Astrocyte (in vitro differentiated cells and primary cell): ENCODE measurements at regions not wholly inside any gene's neighbourhood (a gene's known extent, or its start where the extent isn't known, plus 50 kb on each side); places are given as distances from the start of the nearest gene placed in this dataset.

Experiments
- DNase-seq: peaks from one replicate; pipeline ENCODE4 v3.0.0-alpha.2; 2010; ENCODE audit warnings: low read depth
- FAIRE-seq: peaks from 2 replicates; lab custom pipeline; 2011; peaks lifted over from hg19 to GRCh38; lab: Jason Lieb, UNC
- H2AFZ ChIP-seq: 2 replicates; pipeline ENCODE4 v1.6.0; 2012; ENCODE audit warnings: low read depth, low read length, inconsistent platforms
- H3K27ac ChIP-seq: 2 replicates; pipeline ENCODE4 v1.5.1; 2011; ENCODE audit warnings: low read depth, low read length, inconsistent platforms
- H3K27me3 ChIP-seq: 2 replicates; pipeline ENCODE4 v1.6.0; 2011; ENCODE audit warnings: low read length, inconsistent platforms; ENCODE audit not compliant: insufficient read depth
- H3K36me3 ChIP-seq: 2 replicates; pipeline ENCODE4 v1.5.1; 2011; ENCODE audit warnings: low read length, inconsistent platforms; ENCODE audit not compliant: insufficient read depth
- H3K4me1 ChIP-seq: 2 replicates; pipeline ENCODE4 v1.5.1; 2011; ENCODE audit warnings: low read length, inconsistent platforms; ENCODE audit not compliant: insufficient read depth
- H3K4me2 ChIP-seq: 2 replicates; pipeline ENCODE4 v1.6.0; 2012; ENCODE audit warnings: low read length, inconsistent platforms
- H3K4me3 ChIP-seq: 2 replicates; pipeline ENCODE4 v1.5.1; 2011; ENCODE audit warnings: low read depth, mild to moderate bottlenecking, low read length, inconsistent platforms; ENCODE audit not compliant: insufficient read depth
- H3K79me2 ChIP-seq: 2 replicates; pipeline ENCODE4 v1.6.0; 2012; ENCODE audit warnings: mild to moderate bottlenecking, low read length, inconsistent platforms; ENCODE audit not compliant: insufficient read depth
- H3K9ac ChIP-seq: 2 replicates; pipeline ENCODE4 v1.6.0; 2012; ENCODE audit warnings: mild to moderate bottlenecking, low read length, inconsistent platforms
- H3K9me3 ChIP-seq: 2 replicates; pipeline ENCODE4 v1.5.1; 2012; ENCODE audit warnings: low read depth, mild to moderate bottlenecking, low read length, inconsistent platforms; ENCODE audit not compliant: insufficient read depth
- H4K20me1 ChIP-seq: 2 replicates; pipeline ENCODE4 v1.6.0; 2012; ENCODE audit warnings: low read length, inconsistent platforms; ENCODE audit not compliant: insufficient read depth
- H3K27ac Mint-ChIP-seq: one replicate; pipeline ENCODE4 v1.8.0; 2021; ENCODE audit warnings: mild to moderate bottlenecking, mixed read lengths; ENCODE audit not compliant: unreplicated experiment
- H3K27me3 Mint-ChIP-seq: one replicate; pipeline ENCODE4 v1.8.0; 2021; ENCODE audit warnings: low read depth, mixed read lengths; ENCODE audit not compliant: unreplicated experiment
- H3K36me3 Mint-ChIP-seq: one replicate; pipeline ENCODE4 v1.8.0; 2021; ENCODE audit warnings: low read depth, mixed read lengths; ENCODE audit not compliant: unreplicated experiment
- H3K4me1 Mint-ChIP-seq: one replicate; pipeline ENCODE4 v1.8.0; 2021; ENCODE audit warnings: low read depth, mixed read lengths; ENCODE audit not compliant: unreplicated experiment
- H3K4me3 Mint-ChIP-seq: one replicate; pipeline ENCODE4 v1.8.0; 2021; ENCODE audit warnings: mild to moderate bottlenecking, moderate library complexity, mixed read lengths; ENCODE audit not compliant: unreplicated experiment
- H3K9me3 Mint-ChIP-seq: one replicate; pipeline ENCODE4 v1.8.0; 2021; ENCODE audit warnings: mild to moderate bottlenecking, mixed read lengths; ENCODE audit not compliant: unreplicated experiment
- EZH2 ChIP-seq: IDR thresholded peaks from 2 replicates; pipeline ENCODE4 v1.6.1; 2012; ENCODE audit warnings: mild to moderate bottlenecking, low read length, inconsistent platforms; ENCODE audit not compliant: insufficient read depth
- TF ChIP-seq, protein P1 (sequence below): IDR thresholded peaks from 2 replicates; pipeline ENCODE4 v1.5.1; 2011; ENCODE audit warnings: low read depth, mild to moderate bottlenecking, inconsistent platforms, low read length, moderate library complexity; ENCODE audit not compliant: insufficient read depth

DNA sequence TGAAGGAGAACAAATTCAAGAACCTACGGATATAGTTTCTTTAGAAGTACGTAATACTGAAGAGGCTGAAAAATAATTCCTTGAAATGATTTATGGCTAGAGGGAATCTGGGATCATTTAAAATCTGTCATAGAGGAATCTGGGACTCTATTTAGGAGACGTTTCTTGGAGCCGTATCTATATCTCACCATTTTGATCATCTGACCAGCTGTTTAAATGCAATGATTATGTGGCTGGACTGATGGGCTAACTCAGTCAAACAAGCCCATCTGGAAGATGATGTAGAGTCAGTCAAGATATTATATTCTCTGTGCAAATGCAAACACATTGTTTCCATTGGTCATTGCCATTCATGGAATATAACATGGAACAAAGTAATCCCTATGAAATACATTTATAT, 467.7 kb upstream of the ZFHX3 start:
- H3K4me2 ChIP-seq = no peak overlapping the region
- no peaks in the 10 kb centered on the region for H3K9me3 ChIP-seq
- H3K27me3 Mint-ChIP-seq = no peaks in the 10 kb centered on the region
- H4K20me1 ChIP-seq = no peaks in the 10 kb centered on the region
- no peak overlapping the region for H3K27ac ChIP-seq
- H3K4me1 ChIP-seq = no peaks in the 10 kb centered on the region
- no peak overlapping the region for H3K27ac Mint-ChIP-seq
- no peak overlapping the region for H2AFZ ChIP-seq
- no peak overlapping the region for H3K4me3 Mint-ChIP-seq
- H3K79me2 ChIP-seq = no peaks in the 10 kb centered on the region
- no peaks in the 10 kb centered on the region for H3K27me3 ChIP-seq
- H3K4me3 ChIP-seq = no peak overlapping the region
- FAIRE-seq = no peak
- H3K36me3 Mint-ChIP-seq = no peaks in the 10 kb centered on the region
- peaks cover 2% of the 10 kb centered on the region for H3K9me3 Mint-ChIP-seq
- no peaks in the 10 kb centered on the region for H3K4me1 Mint-ChIP-seq
- no peak overlapping the region for H3K9ac ChIP-seq
- H3K36me3 ChIP-seq = no peaks in the 10 kb centered on the region
- no peak for DNase-seq
- TF ChIP-seq, protein P1, sequence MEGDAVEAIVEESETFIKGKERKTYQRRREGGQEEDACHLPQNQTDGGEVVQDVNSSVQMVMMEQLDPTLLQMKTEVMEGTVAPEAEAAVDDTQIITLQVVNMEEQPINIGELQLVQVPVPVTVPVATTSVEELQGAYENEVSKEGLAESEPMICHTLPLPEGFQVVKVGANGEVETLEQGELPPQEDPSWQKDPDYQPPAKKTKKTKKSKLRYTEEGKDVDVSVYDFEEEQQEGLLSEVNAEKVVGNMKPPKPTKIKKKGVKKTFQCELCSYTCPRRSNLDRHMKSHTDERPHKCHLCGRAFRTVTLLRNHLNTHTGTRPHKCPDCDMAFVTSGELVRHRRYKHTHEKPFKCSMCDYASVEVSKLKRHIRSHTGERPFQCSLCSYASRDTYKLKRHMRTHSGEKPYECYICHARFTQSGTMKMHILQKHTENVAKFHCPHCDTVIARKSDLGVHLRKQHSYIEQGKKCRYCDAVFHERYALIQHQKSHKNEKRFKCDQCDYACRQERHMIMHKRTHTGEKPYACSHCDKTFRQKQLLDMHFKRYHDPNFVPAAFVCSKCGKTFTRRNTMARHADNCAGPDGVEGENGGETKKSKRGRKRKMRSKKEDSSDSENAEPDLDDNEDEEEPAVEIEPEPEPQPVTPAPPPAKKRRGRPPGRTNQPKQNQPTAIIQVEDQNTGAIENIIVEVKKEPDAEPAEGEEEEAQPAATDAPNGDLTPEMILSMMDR = no peak
- TF ChIP-seq EZH2 = no peak

DNA sequence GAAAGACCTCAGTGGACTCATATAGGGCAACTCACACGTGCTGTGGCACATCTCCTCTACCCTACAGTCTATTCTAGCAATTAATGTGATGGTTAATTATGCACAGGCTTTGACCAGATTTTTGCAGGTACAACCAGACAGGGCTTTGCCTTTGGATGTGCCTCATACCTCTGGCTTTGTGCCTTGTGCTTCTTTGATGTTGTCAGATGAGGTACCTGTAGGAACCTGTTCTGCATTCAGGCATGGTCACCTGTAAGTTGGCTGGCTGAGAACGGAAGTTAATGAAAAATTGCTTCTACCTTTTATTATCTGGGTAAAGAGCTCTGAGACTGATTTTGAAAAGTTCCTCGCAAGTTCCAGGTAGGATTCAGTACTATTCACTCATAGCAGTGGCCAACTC, 462.9 kb upstream of the ZFHX3 start:
- H3K27ac ChIP-seq = no peak overlapping the region
- no peaks in the 10 kb centered on the region for H3K4me1 Mint-ChIP-seq
- H3K36me3 ChIP-seq = no peaks in the 10 kb centered on the region
- no peaks in the 10 kb centered on the region for H3K4me1 ChIP-seq
- H3K79me2 ChIP-seq = no peaks in the 10 kb centered on the region
- no peak overlapping the region for H3K4me3 ChIP-seq
- H3K4me3 Mint-ChIP-seq = no peak overlapping the region
- no peaks in the 10 kb centered on the region for H3K36me3 Mint-ChIP-seq
- H3K27me3 ChIP-seq = no peaks in the 10 kb centered on the region
- TF ChIP-seq, protein P1 = no peak
- DNase-seq = no peak
- H3K9ac ChIP-seq = no peak overlapping the region
- FAIRE-seq = no peak
- H3K9me3 ChIP-seq = no peaks in the 10 kb centered on the region
- no peaks in the 10 kb centered on the region for H4K20me1 ChIP-seq
- H3K4me2 ChIP-seq = no peak overlapping the region
- no peak overlapping the region for H3K27ac Mint-ChIP-seq
- H3K9me3 Mint-ChIP-seq = peaks cover 2% of the 10 kb centered on the region
- H3K27me3 Mint-ChIP-seq = no peaks in the 10 kb centered on the region
- H2AFZ ChIP-seq = no peak overlapping the region

DNA sequence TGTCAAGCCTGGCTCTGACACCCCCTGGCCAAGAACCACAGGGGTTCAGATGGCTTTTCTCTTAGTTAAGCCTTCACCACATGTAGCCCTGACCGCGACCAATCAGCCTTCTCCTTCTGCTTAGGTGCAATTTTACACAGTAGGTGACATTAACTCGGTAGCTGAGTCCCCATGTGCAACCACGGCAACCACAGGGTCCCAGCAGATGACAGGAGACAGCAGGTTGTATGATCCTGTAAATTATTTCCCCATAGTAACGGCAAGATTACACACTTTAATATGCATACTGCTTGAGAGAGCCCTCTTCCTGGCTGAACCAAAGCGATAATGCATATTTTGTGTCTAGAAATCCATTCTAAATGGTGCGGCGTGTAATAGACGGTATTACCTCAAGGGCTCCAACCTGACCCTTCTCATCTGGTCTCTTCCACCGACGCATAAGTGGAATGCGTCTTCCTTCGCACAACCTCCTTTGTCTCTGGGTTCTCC, 458.7 kb upstream of the ZFHX3 start:
- Histone ChIP-seq H3K4me3 (no peak overlapping the region), H3K4me1 (no peaks in the 10 kb centered on the region), H3K27me3 (no peaks in the 10 kb centered on the region), H3K9ac (no peak overlapping the region), H3K4me2 (no peak overlapping the region), H2AFZ (no peak overlapping the region), H3K79me2 (no peaks in the 10 kb centered on the region), H3K27ac (no peak overlapping the region), H3K36me3 (no peaks in the 10 kb centered on the region), H3K9me3 (no peaks in the 10 kb centered on the region), H4K20me1 (no peaks in the 10 kb centered on the region)
- Mint-ChIP-seq H3K4me3 (no peak overlapping the region), H3K27me3 (no peaks in the 10 kb centered on the region), H3K9me3 (peaks cover 2% of the 10 kb centered on the region), H3K27ac (no peak overlapping the region), H3K36me3 (no peaks in the 10 kb centered on the region), H3K4me1 (no peaks in the 10 kb centered on the region)
- DNase-seq = no peak
- no peak for FAIRE-seq
- TF ChIP-seq, protein P1 = no peak
- no peak for TF ChIP-seq EZH2
